NCI-H510A treated with DMSO at 0.1 percent for 48 hours (cell line): ENCODE measurements at regions not wholly inside any gene's neighbourhood (a gene's known extent, or its start where the extent isn't known, plus 50 kb on each side); places are given as distances from the start of the nearest gene placed in this dataset.

Source experiments
- DNase-seq: peaks from one replicate; lab custom pipeline; 2025; lab: John Stamatoyannopoulos, UW

DNA sequence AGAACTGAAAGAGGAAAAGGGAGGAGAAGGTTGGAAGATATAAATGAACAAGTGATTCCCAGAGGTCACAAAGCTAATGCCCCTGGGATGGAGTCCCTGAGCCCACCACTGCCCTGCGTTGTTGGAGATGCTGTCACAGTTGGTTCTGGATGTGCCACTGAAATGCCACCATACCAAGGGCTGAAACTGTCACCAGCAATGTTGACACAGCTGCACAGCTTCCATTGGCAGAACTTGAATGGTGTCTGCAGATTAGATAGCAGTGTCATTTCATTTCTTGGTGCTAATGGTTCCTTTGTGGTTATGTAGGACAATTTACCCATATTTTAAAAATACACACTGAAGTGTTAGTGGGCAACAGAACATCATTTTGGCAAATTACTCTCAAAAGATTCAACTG, 120.7 kb downstream of the TBXT start:
- DNase-seq, result no peak

GRCh38 chr6:166046226-166046625, 121.4 kb downstream of the TBXT start:
- no peak for DNase-seq

DNA sequence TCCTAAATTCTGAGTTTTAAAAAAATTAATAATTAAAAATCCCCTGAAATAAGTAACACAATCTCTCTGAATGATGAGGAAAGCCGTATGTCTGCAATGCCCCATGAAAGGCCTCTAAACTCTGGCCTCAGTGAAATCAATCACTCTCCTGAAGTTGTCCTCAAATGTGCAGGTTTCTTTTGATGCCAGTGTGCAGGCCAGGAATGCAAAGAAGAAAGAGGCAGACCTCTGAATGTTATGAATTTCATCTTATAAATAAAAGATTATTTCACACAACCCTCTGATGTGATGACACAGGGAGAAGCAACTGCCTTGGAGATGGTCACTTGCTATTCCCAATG, 121.8 kb downstream of the TBXT start:
- no peak for DNase-seq

DNA sequence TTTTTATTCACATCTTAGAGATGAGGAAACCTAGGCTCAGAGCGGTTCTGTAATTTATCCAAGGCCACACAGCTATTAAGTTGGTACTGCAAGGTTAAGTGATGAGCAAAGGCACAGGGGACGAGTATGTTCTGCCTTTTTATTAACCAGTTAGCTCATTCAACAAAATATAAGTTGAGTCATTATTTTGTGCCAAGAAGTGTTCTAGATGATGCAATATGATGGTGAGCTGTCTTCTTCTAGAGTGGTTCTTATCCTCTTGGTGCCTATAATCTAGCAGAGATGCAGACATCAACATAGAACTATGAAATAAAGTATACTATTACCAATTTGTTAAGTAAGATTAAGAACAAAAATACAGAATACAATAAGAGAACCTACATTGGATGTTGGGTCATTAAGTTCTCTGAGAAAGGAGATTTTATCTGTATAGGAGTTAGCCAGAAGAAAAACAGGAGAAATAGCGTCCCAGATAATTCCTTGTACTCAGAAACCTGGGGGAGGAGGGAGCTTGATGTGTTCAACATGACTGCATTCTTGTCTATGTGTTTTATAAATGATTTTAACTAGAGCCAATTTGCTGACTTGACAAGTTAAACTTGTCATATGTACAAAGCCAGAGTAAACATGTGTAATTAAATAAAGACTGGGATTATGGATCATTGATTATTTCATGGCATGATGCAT, 122.3 kb downstream of the TBXT start:
- DNase-seq, result no peak

DNA sequence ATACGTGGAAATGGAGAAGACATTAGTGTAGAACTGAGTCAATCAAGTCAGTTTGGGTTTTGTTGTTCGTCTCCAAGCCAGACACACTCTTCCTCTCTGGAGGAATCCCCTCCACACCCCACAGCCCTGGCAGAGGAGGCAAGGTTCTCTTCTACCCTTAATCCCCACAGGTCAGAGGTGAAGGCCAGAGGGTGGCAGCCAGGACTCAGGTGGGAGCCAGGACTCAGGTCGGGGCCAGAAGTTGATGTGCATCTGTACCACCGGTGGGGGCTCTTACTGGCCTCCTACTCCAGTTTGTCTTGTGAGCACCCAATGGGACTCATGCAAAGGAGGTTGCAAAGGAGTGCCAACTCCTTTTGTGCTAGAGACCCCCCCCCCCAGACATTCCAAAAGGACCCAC, 126.4 kb downstream of the TBXT start:
- DNase-seq, result no peak

GRCh38 chr6:166040292-166040691, 127.4 kb downstream of the TBXT start:
- no peak for DNase-seq

GRCh38 chr6:166036316-166037095, 131.1 kb downstream of the TBXT start:
- DNase-seq, result no peak

DNA sequence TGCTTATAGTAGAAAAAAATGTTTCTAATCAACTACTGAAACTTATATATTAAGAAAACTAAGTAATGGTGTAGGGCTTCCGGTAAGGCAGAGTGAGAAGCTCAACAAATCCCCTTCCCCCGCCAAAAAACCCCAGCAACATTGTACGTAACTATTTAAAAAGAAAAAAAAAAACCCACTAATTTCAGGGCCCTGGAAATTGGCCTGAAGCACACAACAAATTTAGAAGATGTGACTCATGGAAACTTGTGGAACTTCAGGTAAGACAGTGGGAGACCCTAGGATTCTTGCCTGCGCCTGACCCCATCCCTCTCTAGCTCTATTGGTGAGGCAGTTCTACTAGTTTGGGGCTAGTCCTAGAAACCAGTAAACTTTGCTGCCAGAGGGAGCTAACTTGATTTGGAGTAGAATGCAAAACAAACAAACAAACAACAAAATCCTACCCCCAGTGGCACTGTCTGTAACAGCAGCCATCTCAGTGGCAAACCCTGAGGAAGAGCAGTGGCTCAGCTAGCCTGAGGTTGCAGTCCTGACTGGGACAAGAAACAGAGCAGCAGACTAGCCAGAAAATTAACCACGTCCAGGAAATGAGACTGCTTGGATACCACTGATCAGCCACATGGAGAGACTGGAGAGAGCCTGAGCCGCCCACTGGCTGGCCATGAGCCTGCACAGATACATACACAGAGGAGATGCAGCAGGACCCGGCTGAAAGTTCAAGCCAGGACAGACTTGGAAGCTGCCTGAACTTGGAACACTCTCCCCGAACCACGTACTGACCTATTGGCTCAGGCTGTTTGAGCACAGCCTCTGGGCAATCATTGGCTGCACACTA, 135.1 kb downstream of the TBXT start:
- no peak for DNase-seq

- DNase-seq, result no peak
Measured at GRCh38 chr6:166031275-166031674, 136.4 kb downstream of the TBXT start.

DNA sequence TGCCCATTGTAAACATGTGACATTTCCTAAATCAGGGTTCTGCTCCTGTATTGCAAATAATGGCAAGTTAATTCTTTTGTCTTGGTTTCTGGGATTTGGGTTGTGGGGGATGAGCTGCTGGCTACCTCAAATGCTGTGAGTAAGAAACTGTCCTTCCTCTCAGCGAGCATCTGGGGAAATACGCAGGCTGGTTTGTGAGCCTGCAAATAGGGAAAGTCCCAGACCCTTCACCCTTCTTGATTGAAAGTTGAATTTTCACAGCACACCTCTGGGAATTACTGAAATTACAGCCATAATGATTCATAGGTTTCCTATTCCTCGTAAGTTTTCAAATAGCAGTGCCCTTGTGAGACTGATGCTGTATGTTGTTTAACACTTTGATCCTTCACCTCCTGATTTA, 138.1 kb downstream of the TBXT start:
- DNase-seq, result no peak

DNA sequence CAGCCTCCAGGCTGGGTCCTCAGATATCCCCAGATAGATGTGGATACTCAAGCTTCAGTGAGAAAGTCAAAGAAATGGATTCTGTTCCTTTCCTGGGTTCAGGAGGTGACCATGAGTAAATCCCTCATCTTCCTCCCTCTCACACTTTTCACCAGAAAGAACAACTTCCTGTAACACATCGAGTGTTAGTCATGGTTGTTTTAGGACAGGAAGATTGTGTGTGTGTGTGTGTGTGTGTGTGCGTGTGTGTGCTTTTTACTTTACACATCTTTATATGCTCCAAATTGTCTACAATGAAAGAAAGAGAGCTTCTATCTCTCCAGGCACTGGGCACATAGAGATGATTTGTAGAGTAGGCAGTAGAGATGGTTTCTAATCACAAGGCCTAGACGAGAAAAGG, 139.9 kb downstream of the TBXT start:
- DNase-seq, result no peak

GRCh38 chr6:166026586-166027126, 141.0 kb downstream of the TBXT start:
- DNase-seq, result no peak

DNA sequence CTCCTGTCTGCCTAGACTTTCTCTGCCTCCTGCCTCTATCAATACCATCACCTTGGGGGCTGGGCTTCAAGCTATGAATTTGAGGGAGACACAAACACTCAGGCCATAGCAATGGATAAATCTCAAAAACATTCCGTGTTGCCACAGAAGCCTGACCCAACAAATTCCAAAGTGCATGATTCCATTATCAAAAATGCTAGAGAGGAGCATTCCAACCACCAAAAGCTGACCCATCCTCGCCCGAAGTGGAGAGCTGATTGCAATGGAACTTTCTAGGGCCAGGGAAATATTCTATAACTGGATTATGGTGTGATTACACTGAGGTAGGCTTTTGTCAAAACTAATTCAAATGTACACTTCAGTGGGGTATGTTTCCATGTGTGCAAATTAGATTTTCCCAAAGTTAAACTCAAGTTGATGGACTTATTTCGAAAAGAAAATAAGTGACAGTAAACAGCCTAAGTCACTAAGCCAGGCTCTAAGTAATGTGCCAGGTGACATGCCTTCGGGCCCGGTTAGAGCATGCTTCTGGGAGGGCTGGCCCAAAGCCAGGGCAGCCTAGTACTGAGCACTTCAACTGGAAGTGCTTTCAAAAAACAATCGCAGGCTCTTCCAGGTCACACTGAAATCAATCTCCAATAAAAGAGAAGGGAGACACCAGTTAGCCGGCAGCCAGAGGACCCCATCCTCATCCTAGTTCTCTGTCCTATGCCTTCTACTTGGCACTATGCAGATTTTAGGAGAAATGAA, 142.3 kb downstream of the TBXT start:
- DNase-seq, result no peak

DNA sequence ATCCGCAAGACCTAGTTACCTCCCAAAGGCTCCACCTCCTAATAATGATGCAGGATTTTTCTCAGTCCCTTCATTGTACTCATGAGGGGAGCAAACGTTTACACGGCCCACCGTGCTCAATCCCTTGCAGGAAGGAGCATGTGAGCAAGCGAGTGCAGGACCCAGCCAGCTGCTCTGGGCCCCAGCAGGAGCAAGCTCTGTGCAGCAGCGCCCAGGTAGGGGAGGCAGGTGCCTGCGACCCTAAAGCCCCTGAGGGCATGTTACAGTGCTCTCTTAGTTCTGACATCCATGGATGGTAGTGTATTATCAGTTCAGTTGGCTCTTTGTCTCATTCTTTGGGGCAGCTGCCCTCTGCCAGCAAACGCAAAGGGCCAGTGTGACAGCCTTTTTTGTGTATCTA, 143.4 kb downstream of the TBXT start:
- DNase-seq, result no peak

DNA sequence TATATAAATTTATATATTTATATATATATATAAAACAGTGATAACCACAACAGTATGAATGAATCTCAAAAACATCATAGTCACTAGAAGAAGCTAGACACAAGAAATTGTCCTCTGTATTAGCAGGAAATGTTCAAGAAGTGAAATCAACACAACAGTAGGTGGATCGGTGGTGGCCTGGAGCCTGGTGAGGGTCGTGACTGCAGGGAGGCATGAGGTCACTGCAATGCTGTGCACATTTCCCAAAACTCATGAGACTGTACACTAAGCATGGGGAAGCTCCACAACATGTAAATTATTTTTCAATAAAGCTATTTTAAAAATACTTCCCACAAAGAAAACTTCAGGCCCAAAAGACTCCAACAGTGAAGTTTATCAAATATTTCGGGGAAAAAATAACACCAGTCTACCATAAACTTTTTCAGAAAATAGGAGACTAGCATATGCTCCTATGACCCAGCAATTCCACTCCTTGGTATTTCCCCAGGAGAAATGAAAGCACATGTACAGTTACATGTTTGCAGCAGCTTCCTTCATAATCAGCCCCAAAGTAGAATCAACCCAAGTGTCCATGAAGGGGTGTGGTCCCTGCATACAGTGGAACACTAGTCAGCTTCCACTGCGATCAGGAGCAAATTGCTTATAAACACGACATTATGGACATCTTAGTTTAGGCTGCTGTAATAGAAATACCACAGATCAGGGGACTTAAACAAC, 144.2 kb downstream of the TBXT start:
- DNase-seq, result no peak

DNA sequence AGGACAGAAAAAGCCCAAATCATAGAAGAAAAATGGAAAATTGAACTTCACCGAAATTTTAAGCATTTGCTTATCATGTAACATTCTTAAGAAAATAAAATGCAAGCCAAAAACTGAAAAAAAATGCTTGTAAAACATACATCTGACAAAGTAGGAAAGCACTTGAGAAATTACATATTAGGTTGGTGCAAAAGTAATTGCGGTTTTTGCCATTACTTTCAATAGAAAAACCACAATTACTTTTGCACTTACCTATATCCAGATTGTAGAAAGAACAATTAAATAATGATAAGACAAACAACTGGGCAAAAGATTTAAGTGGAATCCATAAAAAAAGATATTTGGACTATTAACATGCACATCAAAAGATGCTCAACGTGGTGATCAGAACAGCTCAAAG, 146.2 kb downstream of the TBXT start:
- DNase-seq, result no peak

GRCh38 chr6:166019214-166019613, 148.4 kb downstream of the TBXT start:
- DNase-seq, result no peak

GRCh38 chr6:166017032-166017635, 150.5 kb downstream of the TBXT start:
- DNase-seq, result no peak

GRCh38 chr6:166014966-166015365, 152.7 kb downstream of the TBXT start:
- DNase-seq, result no peak

- no peak for DNase-seq
Measured at GRCh38 chr6:166010136-166010960, 157.3 kb downstream of the TBXT start.
